Endometrial microvascular endothelial cells (primary cell): ENCODE measurements at regions not wholly inside any gene's neighbourhood (a gene's known extent, or its start where the extent isn't known, plus 50 kb on each side); places are given as distances from the start of the nearest gene placed in this dataset.

ENCODE experiments used
- in situ Hi-C: cut with HindIII; loops from 2 replicates; pipeline ENCODE4 v1.10.0; 2017; ENCODE audit warnings: low sequenced_read_pairs, low pct_unique_long_range_greater_than_20kb; ENCODE audit errors: inconsistent ontology term

GRCh38 chr2:239793836-239794235 is 231.3 kb downstream of the NDUFA10 start:
- in situ Hi-C loops, result no loop called here

GRCh38 chr2:239793086-239793485 is 232.1 kb downstream of the NDUFA10 start:
- in situ Hi-C loops, result no loop called here

DNA sequence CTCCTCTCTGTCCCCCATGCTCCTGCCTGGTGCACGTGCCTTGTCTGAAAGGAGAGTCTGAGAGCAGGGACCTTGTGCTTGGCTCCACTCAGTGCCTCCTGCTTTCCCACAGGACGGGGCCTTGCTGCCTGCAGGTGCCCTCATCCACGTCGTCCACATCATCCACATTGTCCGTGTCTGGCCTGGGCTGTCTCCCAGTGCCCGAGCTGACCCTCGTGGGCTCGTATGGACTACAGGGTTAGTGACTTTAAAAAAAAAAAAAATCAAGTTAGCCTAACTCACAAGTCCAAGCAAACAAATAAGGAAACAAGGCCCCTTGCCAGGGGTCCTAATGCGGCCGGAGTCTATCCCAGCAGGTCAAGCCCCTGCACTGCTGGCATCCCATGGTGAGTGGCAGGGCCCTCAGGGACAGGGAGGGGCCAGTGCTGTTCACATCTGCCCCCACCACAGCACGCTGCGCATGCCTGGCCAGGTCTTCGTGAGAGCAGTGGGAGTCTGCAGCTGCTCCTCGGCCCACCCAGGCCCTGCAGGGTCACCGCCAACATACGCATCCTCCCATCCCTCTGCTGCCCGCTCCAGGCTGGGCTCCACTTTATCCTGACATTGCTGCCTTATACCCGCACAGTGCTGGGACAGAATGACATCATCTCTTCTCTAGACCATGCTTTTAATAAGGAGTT is 232.6 kb downstream of the NDUFA10 start:
- in situ Hi-C loops, result no loop called here

- in situ Hi-C loops, result no loop called here
Observed at GRCh38 chr2:239791526-239792404, 233.4 kb downstream of the NDUFA10 start.

GRCh38 chr2:239790721-239791120 is 234.4 kb downstream of the NDUFA10 start:
- in situ Hi-C loops, result no loop called here

- in situ Hi-C loops, result no loop called here
Observed at GRCh38 chr2:239790313-239790712, 234.8 kb downstream of the NDUFA10 start.

DNA sequence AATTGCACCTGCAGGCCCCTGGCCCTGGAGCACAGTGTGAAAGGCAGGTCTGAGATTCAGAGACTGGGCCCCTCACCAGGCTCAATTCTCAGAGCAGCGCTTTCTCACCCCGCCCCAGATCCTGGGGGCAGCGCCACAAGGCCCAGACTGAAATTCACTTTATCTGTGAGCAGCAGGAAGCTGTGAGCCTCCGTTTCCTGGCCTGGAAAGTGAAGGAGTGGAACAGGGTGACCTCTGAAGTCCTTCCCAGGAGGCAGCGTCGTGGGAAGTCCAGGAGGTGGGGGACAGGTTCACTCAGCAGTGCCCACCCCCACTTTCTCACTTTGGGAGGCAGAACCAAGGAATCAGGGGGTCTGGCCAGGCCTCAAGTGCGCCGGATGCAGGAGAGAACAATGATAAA is 235.4 kb downstream of the NDUFA10 start:
- in situ Hi-C loops, result no loop called here

- in situ Hi-C loops, result no loop called here
Observed at GRCh38 chr2:239788576-239789098, 236.5 kb downstream of the NDUFA10 start.

DNA sequence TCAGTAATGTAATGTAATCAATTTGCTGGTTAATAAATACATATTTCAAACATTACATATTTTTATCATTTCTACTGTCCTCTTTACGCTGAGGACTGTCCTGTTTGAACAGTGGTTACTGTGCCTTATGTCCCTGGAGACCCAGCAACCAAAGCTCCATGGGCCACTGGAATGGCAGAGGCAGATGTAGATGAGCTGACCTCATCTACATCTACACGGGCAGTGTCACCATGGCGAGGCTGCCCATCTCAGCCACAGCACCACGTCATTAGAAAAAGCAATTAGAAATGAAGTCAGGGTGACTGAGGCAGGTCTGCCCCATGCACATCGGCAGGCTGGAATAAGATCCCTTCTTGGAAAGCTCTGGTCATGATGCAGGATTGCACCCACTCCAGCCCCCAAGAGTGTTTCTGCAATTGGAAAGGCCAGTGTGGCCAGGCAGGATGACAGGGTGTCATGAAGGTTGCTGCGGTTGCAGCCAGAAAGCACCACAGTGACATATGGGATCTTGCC is 237.5 kb downstream of the NDUFA10 start:
- in situ Hi-C loops, result no loop called here

GRCh38 chr2:239786791-239787190 is 238.4 kb downstream of the NDUFA10 start:
- in situ Hi-C loops, result no loop called here

- in situ Hi-C loops, result no loop called here
Observed at GRCh38 chr2:239781454-239781853, 243.7 kb downstream of the NDUFA10 start.

DNA sequence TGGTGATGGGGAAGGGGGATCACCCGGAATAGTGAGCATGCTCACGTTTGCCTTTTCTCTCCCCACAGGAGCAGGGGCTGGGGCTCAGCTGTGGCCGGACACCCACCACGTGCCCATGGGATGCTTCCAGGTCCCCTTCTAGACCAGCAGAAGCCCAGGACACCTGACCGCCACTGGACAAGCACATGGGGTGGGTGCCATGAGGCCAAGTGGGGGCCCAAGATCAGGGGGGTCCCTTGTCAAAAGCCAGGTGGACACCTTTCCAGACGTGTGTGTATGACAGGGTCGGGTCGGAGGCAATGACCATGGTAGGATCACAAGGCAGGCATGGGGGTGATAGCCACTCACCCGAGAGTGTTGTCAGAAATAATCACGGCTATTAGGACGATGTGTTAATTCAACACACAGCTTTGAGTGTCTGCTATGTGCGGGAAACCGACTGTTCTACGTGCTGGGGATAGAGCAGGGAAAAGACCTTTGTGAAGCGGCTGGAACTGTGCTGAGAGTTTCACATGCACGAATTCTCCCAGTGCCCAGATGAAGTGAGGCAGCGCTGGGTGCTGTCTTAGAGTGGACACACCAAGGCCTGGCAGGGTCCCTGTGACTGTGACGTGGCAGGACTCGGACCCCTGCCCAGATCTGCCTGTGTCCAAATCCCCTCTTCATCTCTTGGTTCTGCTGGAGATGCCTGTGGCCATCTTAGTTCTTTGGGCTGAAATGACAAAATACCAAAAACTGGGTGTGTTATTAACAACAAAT is 244.7 kb downstream of the NDUFA10 start:
- in situ Hi-C loops, result no loop called here

DNA sequence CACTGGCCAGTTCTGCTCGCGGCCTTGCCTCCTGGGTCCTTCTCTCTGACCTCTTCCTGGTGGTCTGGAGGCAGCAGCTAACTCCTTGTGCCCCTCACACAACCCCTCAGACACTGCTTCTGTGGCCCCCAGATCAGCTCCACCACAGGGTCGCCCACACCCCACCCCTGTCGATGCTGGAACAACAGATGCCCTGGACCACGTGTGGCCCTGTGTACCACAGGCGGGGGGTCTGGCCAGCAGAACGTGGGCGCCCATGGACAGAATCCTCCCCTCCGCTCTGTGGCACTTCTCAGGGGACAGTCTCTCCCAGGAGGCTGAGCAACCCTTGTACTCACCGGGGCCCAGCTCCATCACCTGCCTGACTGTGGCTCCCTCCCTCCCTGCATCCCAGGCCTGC is 245.6 kb downstream of the NDUFA10 start:
- in situ Hi-C loops, result no loop called here

DNA sequence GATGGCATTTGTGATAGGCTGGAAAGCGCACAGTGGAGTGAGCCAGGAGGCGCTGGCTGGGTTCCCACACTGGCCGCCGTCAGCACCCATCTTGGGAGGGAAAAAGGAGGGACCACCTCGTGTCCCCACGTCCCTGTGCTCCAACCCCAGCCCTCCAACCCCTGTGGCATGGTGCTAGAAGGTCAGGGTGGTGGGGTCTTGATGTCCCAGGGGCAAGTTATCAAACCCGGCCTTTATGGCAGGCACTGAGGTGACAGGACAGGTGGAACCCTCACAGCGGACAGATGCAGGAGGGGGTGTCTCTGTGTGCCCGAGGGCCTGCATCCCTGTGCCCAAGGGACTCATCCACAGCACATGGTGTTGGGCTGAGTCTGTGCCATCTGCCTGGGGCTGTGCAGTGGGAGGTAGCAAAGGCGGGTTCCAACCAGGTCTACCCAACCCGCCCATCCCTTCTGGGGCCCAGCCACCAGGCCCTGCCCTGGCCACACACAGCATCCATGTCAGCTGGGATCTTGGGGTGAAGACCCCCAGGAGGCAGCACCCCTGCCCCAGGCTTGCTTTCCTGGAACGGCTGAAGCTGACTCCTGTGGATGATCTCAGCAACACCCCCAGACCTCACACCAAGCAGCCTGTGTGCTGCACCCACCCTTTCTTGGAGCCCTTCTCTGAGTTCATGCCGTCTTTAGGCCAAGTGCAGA is 246.1 kb downstream of the NDUFA10 start:
- in situ Hi-C loops, result no loop called here

- in situ Hi-C loops, result no loop called here
Observed at GRCh38 chr2:239778042-239778851, 246.9 kb downstream of the NDUFA10 start.

DNA sequence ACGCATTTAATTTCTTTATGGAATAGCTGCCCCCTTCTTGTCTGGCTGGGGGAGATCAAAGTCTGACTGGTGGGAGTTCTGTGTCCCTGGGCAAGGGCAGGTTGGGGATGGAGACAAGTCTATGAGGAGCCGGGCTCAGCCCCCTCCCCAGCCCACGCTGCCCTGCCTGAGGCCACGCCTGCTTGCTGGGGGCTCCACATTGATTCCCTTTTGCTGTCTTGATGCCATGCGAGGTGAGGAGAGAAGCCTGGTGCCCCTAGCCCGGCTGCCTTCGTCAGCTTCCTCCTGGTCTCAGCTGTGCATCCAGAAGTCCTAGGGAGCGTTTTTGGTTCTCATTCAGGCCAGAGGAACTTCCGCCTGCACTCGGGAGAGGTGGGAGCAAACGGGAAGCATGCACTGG is 247.9 kb downstream of the NDUFA10 start:
- in situ Hi-C loops, result no loop called here

GRCh38 chr2:239776436-239777005 is 248.6 kb downstream of the NDUFA10 start:
- in situ Hi-C loops, result no loop called here
